Chondrocyte (in vitro differentiated cells): ENCODE measurements at regions not wholly inside any gene's neighbourhood (a gene's known extent, or its start where the extent isn't known, plus 50 kb on each side); places are given as distances from the start of the nearest gene placed in this dataset.
A peak's percentile ranks its signal among the peaks of the same experiment; 100 is the strongest.

Experiments
- DNase-seq: peaks from one replicate; pipeline ENCODE4 v3.0.0; 2021; ENCODE audit warnings: mixed read lengths, low spot score
- H3K27ac Mint-ChIP-seq: one replicate; pipeline ENCODE4 v1.8.0; 2021; ENCODE audit warnings: mild to moderate bottlenecking, moderate library complexity, mixed read lengths; ENCODE audit not compliant: unreplicated experiment
- H3K27me3 Mint-ChIP-seq: 2 replicates; pipeline ENCODE4 v1.8.0; 2021; ENCODE audit warnings: low read depth, mixed read lengths
- H3K36me3 Mint-ChIP-seq: 2 replicates; pipeline ENCODE4 v1.8.0; 2021; ENCODE audit warnings: low read depth, mixed read lengths
- H3K4me1 Mint-ChIP-seq: 2 replicates; pipeline ENCODE4 v1.8.0; 2021; ENCODE audit warnings: low read depth, mild to moderate bottlenecking, mixed read lengths
- H3K4me3 Mint-ChIP-seq: one replicate; pipeline ENCODE4 v1.8.0; 2021; ENCODE audit warnings: mild to moderate bottlenecking, moderate library complexity, mixed read lengths; ENCODE audit not compliant: unreplicated experiment
- H3K9me3 Mint-ChIP-seq: 2 replicates; pipeline ENCODE4 v1.8.0; 2021; ENCODE audit warnings: low read depth, mixed read lengths
- TF ChIP-seq, protein P1 (sequence below): fragments of 200-600 bp; sonication (generic); IDR thresholded peaks from 2 replicates; pipeline ENCODE4 v1.5.0; 2021; ENCODE audit warnings: antibody characterized with exemption, mild to moderate bottlenecking, moderate library complexity

DNA sequence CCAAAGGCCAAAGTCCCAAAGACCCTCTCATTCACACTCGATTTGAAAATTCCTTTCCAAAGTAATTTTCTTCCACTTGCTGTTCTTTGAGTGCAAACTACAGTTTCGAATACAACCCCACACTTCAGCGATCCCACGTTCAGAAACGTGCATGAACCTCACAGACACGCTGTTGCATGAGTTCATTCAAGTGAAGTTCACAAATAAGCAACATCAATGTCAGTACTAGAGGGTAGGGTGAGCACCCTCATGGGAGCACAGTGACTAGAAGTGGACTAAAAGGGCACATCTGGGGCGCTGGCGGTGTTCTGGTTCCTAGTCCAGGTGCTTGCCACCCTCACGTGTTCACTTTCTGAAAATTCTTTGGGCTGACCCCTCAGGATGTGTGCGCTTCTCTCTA lies 59.0 kb downstream of the FAM50B start:
- peaks cover 81% of the 10 kb centered on the region for H3K4me1 Mint-ChIP-seq
- H3K36me3 Mint-ChIP-seq = no peaks in the 10 kb centered on the region
- no peak for DNase-seq
- TF ChIP-seq, protein P1, sequence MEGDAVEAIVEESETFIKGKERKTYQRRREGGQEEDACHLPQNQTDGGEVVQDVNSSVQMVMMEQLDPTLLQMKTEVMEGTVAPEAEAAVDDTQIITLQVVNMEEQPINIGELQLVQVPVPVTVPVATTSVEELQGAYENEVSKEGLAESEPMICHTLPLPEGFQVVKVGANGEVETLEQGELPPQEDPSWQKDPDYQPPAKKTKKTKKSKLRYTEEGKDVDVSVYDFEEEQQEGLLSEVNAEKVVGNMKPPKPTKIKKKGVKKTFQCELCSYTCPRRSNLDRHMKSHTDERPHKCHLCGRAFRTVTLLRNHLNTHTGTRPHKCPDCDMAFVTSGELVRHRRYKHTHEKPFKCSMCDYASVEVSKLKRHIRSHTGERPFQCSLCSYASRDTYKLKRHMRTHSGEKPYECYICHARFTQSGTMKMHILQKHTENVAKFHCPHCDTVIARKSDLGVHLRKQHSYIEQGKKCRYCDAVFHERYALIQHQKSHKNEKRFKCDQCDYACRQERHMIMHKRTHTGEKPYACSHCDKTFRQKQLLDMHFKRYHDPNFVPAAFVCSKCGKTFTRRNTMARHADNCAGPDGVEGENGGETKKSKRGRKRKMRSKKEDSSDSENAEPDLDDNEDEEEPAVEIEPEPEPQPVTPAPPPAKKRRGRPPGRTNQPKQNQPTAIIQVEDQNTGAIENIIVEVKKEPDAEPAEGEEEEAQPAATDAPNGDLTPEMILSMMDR = no peak
- no peak overlapping the region for H3K4me3 Mint-ChIP-seq
- H3K27me3 Mint-ChIP-seq = no peaks in the 10 kb centered on the region
- H3K9me3 Mint-ChIP-seq = no peaks in the 10 kb centered on the region
- no peak overlapping the region for H3K27ac Mint-ChIP-seq

DNA sequence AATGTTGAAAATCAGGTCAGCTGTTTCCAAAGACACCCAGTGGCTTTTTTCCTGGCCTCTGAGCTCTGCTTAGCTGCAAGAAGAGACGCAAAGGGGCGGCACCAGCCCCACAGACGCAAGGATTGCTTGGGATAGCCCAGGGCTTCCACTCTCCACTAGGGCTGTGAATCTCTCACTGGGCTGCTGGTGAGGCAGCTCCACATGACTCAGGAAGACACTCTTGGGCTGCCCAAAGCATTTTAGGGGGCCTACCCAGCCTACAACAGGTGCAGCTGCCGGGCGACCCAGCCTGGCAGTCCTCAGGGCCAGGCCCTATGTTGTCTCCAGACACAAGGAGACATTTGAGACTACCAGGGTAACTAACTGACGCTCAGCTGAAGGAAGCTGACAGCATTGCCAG lies 59.8 kb downstream of the FAM50B start:
- no peaks in the 10 kb centered on the region for H3K36me3 Mint-ChIP-seq
- H3K27me3 Mint-ChIP-seq = no peaks in the 10 kb centered on the region
- peaks cover under 1% of the 10 kb centered on the region for H3K9me3 Mint-ChIP-seq
- no peak overlapping the region for H3K27ac Mint-ChIP-seq
- DNase-seq = no peak
- peak overlapping the region; percentile 31 for H3K4me3 Mint-ChIP-seq
- peaks cover 84% of the 10 kb centered on the region for H3K4me1 Mint-ChIP-seq
- TF ChIP-seq, protein P1 = no peak

DNA sequence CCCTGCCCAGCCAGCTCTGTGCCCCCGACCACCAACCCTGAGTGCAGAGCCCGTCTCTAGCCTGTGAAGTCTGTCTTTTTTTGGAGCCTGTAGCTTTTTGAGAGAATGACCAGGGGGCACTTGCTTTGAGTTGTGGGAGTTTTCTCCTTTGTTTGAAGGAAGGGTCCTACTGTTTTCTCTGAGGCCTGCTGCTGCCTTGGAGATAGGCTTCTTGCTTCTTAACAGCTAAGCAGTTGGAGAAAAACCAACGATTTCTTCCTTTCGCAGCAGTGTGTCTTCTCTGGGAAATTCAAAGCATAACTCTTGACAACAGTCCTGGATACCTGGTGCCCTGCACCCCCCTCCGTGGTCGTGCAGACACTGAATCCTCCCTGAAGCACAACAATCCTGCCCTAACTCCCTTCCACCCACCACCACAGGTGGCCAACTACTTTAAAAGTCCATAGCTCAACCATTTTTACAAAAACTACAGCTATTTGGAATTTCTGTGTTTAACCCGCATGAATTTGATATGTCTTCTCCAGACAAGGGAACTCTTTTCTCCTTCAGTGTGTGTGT lies 61.0 kb downstream of the FAM50B start:
- H3K27ac Mint-ChIP-seq = peak overlapping the region; percentile 93
- H3K36me3 Mint-ChIP-seq = no peaks in the 10 kb centered on the region

DNA sequence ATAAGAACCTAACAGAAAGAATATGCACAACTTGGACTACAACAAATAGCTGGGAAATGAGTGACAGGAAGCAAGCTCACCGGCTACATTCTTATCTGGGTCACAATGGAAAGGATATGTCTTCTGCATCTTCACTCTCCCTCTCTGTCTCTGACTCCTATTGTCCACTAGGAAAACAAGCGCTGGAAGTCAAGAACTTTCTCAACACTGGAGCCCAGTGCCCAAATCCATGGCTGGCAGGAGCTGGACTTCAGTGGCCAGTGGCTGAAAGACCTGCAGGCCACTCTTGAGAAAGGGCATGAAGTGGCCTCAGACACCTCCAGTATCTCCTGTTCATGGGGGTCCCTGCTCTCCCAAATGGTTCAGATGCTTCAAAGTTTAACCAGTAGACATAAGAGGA lies 62.0 kb downstream of the FAM50B start:
- TF ChIP-seq, protein P1 = no peak
- no peak for DNase-seq
- no peaks in the 10 kb centered on the region for H3K36me3 Mint-ChIP-seq
- peak overlapping the region; percentile 68 for H3K4me3 Mint-ChIP-seq
- H3K27ac Mint-ChIP-seq = peak overlapping the region; percentile 93
- no peaks in the 10 kb centered on the region for H3K27me3 Mint-ChIP-seq
- peaks cover 12% of the 10 kb centered on the region for H3K9me3 Mint-ChIP-seq
- H3K4me1 Mint-ChIP-seq = peaks cover 95% of the 10 kb centered on the region

More for the DNA sequence above, 61.0 kb downstream of the FAM50B start:
- no peak for DNase-seq
- TF ChIP-seq, protein P1 = no peak
- peak overlapping the region; percentile 68 for H3K4me3 Mint-ChIP-seq
- H3K4me1 Mint-ChIP-seq = peaks cover 95% of the 10 kb centered on the region
- peaks cover 3% of the 10 kb centered on the region for H3K9me3 Mint-ChIP-seq
- H3K27me3 Mint-ChIP-seq = no peaks in the 10 kb centered on the region

DNA sequence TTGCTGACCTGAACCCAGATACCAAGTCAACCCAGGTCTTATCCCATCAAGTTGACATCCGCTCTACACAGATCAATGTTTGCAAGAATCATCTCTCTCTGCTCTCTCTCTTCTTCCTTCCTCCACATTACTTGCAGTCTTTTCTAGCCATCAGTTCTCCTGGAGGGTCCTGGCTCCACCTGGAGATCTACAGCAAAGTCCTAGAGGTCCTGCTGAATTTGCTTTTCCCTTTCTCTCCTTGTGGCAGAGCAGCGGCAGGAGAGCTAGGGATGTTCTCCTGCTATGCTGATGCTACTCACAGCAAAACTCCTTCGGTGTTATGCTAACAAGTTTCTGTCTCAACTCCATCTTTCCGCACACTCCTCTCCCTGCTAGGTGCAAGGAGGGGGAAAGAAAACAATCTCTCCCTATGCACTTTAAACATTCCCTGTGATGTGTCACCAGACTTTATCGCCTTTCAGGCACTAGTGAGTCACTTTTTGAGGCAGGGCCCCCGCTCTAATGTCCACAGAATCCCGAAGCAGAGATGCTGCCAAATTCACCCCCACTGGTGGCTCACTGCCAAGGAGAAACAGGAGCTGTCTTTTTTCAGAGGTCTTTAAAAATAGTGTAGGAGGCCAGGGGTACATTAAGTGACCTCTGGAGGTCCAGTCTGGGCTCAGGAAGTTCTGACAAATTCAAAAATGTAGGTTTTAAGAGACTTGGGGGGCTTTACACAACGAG lies 62.6 kb downstream of the FAM50B start:
- H3K36me3 Mint-ChIP-seq = no peaks in the 10 kb centered on the region
- peak overlapping the region; percentile 68 for H3K4me3 Mint-ChIP-seq
- no peaks in the 10 kb centered on the region for H3K27me3 Mint-ChIP-seq
- TF ChIP-seq, protein P1 = no peak
- H3K9me3 Mint-ChIP-seq = peaks cover 12% of the 10 kb centered on the region
- H3K4me1 Mint-ChIP-seq = peaks cover 90% of the 10 kb centered on the region
- peak overlapping the region; percentile 93 for H3K27ac Mint-ChIP-seq
- DNase-seq = no peak
